Activated naive CD8-positive, alpha-beta T cell treated with anti-CD3 and anti-CD28 coated beads, Interleukin-2, amount 10 ng/mL, durations not matched to agents 7 days and 5 days (primary cell): ENCODE measurements at regions not wholly inside any gene's neighbourhood (a gene's known extent, or its start where the extent isn't known, plus 50 kb on each side); places are given as distances from the start of the nearest gene placed in this dataset.
"Not testable (repeated sequence)": the region's sequence is repeated elsewhere in the genome, so short reads cannot be mapped to it uniquely, and the experiment has no call there.

Experiments
- ATAC-seq: fragments of 150-1000 bp; cut with Tn5 transposase; one replicate; pipeline ENCODE4 v1.10.0; 2021; ENCODE audit warnings: low read depth, moderate library complexity
- POLR2A ChIA-PET: fragments of 350-600 bp; sonication (Branson Sonifier 250); formaldehyde crosslinking; loops from one replicate; lab custom pipeline; 2021; ENCODE audit warnings: antibody characterized with exemption; lab: Charles Lee
- DNase-seq: peaks from one replicate; pipeline ENCODE4 v3.0.0; 2021
- H3K27ac Mint-ChIP-seq: one replicate; pipeline ENCODE4 v1.8.0; 2022; ENCODE audit warnings: mild to moderate bottlenecking, mixed read lengths
- H3K27me3 Mint-ChIP-seq: one replicate; pipeline ENCODE4 v1.8.0; 2022; ENCODE audit warnings: mild to moderate bottlenecking, moderate library complexity, mixed read lengths
- H3K36me3 Mint-ChIP-seq: one replicate; pipeline ENCODE4 v1.8.0; 2021; ENCODE audit warnings: mild to moderate bottlenecking, mixed read lengths
- H3K4me1 Mint-ChIP-seq: one replicate; pipeline ENCODE4 v1.8.0; 2021; ENCODE audit warnings: mixed read lengths
- H3K4me3 Mint-ChIP-seq: one replicate; pipeline ENCODE4 v1.8.0; 2022; ENCODE audit warnings: mild to moderate bottlenecking, moderate library complexity, mixed read lengths
- H3K9me3 Mint-ChIP-seq: one replicate; pipeline ENCODE4 v1.8.0; 2021; ENCODE audit warnings: mixed read lengths

- Mint-ChIP-seq H3K27ac (no peak overlapping the region), H3K27me3 (peaks cover 14% of the 10 kb centered on the region), H3K4me1 (peaks cover 6% of the 10 kb centered on the region), H3K9me3 (no peaks in the 10 kb centered on the region), H3K4me3 (no peak overlapping the region), H3K36me3 (no peaks in the 10 kb centered on the region)
- no peak for DNase-seq
- ATAC-seq: no peak
- POLR2A ChIA-PET: no interaction called here
Measured at GRCh38 chr10:113495553-113495952, 57.3 kb upstream of the HABP2 start.

- ATAC-seq (no peak), DNase-seq (no peak)
- H3K36me3 Mint-ChIP-seq: no peaks in the 10 kb centered on the region
- POLR2A ChIA-PET: no interaction called here
- no peak overlapping the region for H3K4me3 Mint-ChIP-seq
- no peak overlapping the region for H3K27ac Mint-ChIP-seq
- peaks cover 6% of the 10 kb centered on the region for H3K4me1 Mint-ChIP-seq
- H3K27me3 Mint-ChIP-seq: peaks cover 14% of the 10 kb centered on the region
- no peaks in the 10 kb centered on the region for H3K9me3 Mint-ChIP-seq
Measured at GRCh38 chr10:113496111-113497109, 56.4 kb upstream of the HABP2 start.

GRCh38 chr10:113497198-113497597 is 55.7 kb upstream of the HABP2 start:
- POLR2A ChIA-PET: no interaction called here
- peaks cover 13% of the 10 kb centered on the region for H3K27me3 Mint-ChIP-seq
- DNase-seq: no peak
- no peak overlapping the region for H3K27ac Mint-ChIP-seq
- no peak for ATAC-seq
- H3K36me3 Mint-ChIP-seq: no peaks in the 10 kb centered on the region
- peaks cover 6% of the 10 kb centered on the region for H3K4me1 Mint-ChIP-seq
- no peaks in the 10 kb centered on the region for H3K9me3 Mint-ChIP-seq
- H3K4me3 Mint-ChIP-seq: no peak overlapping the region

- DNase-seq: no peak
- H3K4me1 Mint-ChIP-seq: peaks cover 6% of the 10 kb centered on the region
- H3K27ac Mint-ChIP-seq: no peak overlapping the region
- ATAC-seq: no peak
- H3K27me3 Mint-ChIP-seq: peaks cover 13% of the 10 kb centered on the region
- H3K4me3 Mint-ChIP-seq: no peak overlapping the region
- POLR2A ChIA-PET: no interaction called here
- no peaks in the 10 kb centered on the region for H3K36me3 Mint-ChIP-seq
- H3K9me3 Mint-ChIP-seq: no peaks in the 10 kb centered on the region
Measured at GRCh38 chr10:113498997-113499396, 53.9 kb upstream of the HABP2 start.

- H3K4me3 Mint-ChIP-seq: no peak overlapping the region
- POLR2A ChIA-PET: no interaction called here
- no peak overlapping the region for H3K27ac Mint-ChIP-seq
- ATAC-seq: no peak
- no peak for DNase-seq
- peaks cover 13% of the 10 kb centered on the region for H3K27me3 Mint-ChIP-seq
- no peaks in the 10 kb centered on the region for H3K9me3 Mint-ChIP-seq
- peaks cover 6% of the 10 kb centered on the region for H3K4me1 Mint-ChIP-seq
- no peaks in the 10 kb centered on the region for H3K36me3 Mint-ChIP-seq
Measured at GRCh38 chr10:113499806-113500205, 53.0 kb upstream of the HABP2 start.

- H3K4me1 Mint-ChIP-seq, ATAC-seq, H3K36me3 Mint-ChIP-seq, H3K4me3 Mint-ChIP-seq, H3K27ac Mint-ChIP-seq, DNase-seq, POLR2A ChIA-PET, H3K27me3 Mint-ChIP-seq, H3K9me3 Mint-ChIP-seq: not testable (repeated sequence)
Measured at GRCh38 chr10:113501031-113501430, 51.8 kb upstream of the HABP2 start.
